Hepatic stellate cell (primary cell): ENCODE measurements at regions not wholly inside any gene's neighbourhood (a gene's known extent, or its start where the extent isn't known, plus 50 kb on each side); places are given as distances from the start of the nearest gene placed in this dataset.

ENCODE experiments used
- DNase-seq: peaks from one replicate; pipeline ENCODE4 v3.0.0; 2011; ENCODE audit warnings: low spot score

- no peak for DNase-seq
Observed at GRCh38 chr13:90402613-90403012, 944.9 kb upstream of the MIR17HG start.

DNA sequence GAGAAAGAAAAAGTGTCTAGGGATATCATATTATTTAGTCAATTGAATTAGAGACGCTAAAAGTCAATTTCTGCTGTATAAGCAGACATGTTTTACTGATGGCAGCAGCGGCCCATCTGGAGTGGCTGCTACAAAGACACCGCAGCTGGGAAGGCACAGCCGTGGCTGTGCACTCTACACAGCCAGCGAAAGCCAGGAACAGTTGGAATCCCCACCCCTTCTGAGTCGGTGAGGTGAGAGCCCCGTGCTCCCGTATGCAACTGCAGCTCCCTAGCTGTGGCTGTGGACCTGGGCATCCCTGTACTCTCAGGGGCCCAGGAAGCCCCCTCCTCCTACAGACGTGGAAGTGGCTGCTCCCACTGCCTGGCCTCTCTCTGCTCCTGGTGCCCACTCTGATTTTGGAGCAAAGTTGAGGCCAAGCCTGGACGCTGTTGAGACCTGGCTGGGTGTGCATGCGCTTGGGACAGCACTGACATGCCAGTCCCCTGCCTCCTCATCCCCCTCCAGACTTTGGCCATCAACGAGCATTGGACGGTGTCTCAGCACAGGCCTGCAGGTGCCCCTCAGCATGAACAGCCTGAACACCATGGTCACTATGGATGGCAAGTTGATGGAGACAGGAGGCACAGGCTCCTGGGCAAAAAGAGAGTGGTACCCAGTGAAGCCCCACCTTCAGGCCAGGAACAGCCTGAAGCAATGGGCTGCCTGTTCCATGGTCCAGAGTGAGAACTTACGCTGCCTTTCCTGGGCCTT is 944.0 kb upstream of the MIR17HG start:
- no peak for DNase-seq

DNA sequence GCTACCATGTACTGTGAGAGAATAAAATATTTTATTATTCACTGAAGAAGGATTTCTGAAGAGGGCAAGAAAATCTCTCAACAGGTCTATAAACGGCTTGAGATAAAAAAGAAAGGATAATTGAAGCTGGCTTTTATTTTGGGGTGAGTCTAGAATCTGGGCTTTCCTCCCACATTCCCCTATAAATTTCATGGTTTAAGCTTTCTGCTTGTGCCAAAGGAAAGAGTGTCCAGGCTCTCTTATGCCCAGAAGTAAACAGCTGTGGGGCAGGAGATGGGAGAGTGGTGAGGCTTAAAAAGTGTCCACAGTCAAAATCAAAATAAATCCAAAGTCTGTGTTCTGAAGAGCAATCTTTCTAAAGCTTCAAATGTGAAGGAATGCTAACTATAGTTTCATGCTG is 942.2 kb upstream of the MIR17HG start:
- no peak for DNase-seq

- no peak for DNase-seq
Observed at GRCh38 chr13:90412980-90413379, 934.5 kb upstream of the MIR17HG start.

DNA sequence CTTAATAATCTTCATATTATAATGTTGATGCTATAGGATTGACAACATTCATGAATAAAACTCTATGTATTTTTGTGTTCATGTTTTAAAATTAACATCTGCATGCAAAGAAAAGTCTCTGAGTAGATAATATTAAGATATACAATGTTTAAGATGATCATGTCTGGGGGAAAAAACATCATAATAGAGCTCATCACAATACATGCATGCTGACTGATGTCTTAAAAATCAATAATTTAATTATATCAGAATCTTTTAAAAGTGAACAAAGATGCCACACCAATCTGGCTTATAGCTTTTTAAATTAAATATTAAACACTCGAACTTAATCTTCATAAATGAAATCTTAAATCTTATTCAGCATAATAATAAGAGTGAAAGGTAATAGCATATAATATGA is 933.9 kb upstream of the MIR17HG start:
- DNase-seq: no peak

GRCh38 chr13:90414691-90415596 is 932.5 kb upstream of the MIR17HG start:
- peak; percentile 41 for DNase-seq

DNA sequence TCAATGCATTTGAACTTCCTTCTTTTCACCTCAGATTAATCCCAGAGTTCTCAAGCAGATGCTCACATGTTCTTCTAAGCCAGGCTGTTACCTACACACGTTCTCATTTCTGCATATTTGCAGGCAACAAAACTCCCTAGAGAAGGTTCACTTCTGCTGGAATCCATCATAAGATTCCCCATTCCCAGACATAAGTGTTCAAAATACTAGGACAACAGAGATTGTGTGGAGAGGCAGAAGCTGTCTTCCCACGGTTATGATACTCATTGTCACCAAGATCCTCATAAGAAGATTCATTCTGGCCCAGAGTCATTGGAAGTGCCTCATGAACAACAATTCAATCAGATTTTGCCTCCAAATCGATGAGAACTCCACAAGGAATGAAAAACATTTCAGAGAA is 931.6 kb upstream of the MIR17HG start:
- DNase-seq: peak; percentile 2

DNA sequence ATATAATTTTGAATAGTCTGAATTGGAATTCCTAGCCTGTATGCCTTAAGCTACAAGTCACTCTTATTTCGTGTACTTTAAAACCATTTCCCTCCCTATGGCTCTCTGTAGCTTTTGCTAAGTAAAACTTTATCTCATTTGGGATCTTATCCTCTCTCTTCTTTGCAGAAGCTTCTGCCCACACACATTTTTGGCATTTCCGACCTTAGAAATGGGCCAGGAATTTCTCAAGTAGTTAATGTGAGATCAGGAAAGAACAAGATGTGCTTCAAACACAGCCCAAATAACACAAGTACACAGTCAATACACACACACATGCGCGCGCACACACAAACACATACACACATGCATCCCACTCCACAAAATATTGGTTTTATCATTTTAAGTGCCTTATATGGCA is 931.0 kb upstream of the MIR17HG start:
- DNase-seq: no peak

GRCh38 chr13:90416938-90417337 is 930.5 kb upstream of the MIR17HG start:
- DNase-seq: no peak

DNA sequence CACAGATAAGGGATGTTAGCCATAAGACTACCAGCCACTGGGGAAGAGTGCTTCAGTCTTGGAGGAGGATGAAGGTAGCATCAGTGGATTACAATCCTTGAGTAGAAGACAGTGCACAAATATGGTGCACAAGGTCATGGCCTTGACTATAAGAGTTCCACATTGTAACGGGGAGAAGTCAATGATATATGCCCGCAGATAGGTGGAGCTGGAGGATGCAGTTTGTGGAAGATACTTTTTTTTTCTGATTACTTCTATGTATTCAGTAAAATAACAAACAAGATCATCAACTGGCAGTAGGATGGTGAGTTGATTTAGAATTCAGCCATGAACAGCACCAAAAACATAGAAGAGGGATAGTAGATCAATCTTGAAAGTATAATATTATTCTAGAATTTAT is 926.8 kb upstream of the MIR17HG start:
- DNase-seq: no peak

- DNase-seq: no peak
Observed at GRCh38 chr13:90427322-90428272, 919.9 kb upstream of the MIR17HG start.

- no peak for DNase-seq
Observed at GRCh38 chr13:90428522-90429210, 918.8 kb upstream of the MIR17HG start.

- DNase-seq: no peak
Observed at GRCh38 chr13:90430127-90430526, 917.4 kb upstream of the MIR17HG start.

DNA sequence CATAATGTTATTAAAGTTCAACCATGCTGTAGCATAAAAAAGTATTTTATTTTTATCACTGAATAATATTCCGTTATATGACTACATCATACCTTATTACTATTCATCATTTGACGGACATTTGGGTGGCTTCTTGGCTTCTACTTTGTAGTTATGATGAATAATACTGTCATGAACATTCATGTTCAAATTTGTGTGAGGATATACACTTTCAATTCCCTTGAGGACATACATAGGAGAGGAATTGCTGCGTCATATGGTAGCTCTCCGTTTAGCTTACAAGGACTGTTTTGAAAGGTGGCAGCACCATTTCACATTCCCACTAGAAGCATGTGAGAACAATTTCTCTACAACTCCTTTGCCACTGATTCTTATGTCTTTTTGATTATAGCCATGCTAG is 910.8 kb upstream of the MIR17HG start:
- no peak for DNase-seq

DNA sequence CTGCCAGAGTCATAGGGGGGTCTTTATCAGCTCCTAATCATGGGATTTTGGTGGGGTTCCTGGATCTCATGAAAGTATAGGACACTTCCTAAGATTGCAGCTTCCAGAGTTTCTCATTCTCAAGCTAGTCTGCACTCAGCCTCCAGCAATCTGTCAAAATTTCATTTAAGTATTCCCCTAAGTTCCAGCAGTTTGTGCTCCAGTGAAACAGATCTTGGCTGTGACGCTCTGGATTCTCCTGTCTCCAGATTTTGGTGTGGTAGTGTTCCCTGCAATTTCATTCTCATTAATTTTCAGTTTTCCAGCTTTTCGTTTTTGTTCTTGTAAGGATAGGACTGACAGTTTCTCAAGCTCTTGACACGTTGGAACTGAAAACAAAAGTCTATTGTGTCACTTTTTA is 908.9 kb upstream of the MIR17HG start:
- DNase-seq: no peak

GRCh38 chr13:90443268-90443667 is 904.2 kb upstream of the MIR17HG start:
- no peak for DNase-seq

GRCh38 chr13:90444232-90444631 is 903.3 kb upstream of the MIR17HG start:
- DNase-seq: no peak

- peak; percentile 33 for DNase-seq
Observed at GRCh38 chr13:90445179-90445578, 902.3 kb upstream of the MIR17HG start.

GRCh38 chr13:90447034-90447733 is 900.3 kb upstream of the MIR17HG start:
- no peak for DNase-seq

GRCh38 chr13:90447734-90448101 is 899.8 kb upstream of the MIR17HG start:
- DNase-seq: no peak

DNA sequence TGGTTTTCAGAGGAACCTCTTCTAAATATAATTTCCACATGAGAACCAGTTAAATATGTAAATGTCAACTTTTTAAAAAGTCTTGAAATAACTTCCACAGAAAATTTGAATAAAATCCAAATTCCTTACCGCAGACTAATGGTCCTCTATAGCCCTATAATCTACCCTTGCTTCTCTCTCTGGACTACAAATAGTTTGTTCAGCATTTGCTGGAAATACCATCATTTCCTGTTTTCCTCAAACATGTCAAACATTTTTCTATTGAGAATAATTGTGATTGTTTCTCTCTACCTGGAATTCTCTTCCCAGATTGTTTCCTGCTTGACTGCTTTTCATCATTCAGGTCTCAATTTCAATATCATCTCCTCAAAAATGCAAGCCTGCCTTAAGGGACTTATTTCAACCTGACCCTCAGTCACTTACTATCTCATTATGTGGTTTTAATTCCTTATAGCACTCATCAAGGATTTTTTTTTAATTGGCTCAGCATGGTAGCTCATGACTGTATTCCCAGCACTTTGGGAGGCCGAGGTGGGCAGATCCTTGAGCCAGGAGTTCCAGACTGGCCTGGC is 898.9 kb upstream of the MIR17HG start:
- no peak for DNase-seq
